ENCODE measurements at regions not wholly inside any gene's neighbourhood (a gene's known extent, or its start where the extent isn't known, plus 50 kb on each side); places are given as distances from the start of the nearest gene placed in this dataset.

DNA sequence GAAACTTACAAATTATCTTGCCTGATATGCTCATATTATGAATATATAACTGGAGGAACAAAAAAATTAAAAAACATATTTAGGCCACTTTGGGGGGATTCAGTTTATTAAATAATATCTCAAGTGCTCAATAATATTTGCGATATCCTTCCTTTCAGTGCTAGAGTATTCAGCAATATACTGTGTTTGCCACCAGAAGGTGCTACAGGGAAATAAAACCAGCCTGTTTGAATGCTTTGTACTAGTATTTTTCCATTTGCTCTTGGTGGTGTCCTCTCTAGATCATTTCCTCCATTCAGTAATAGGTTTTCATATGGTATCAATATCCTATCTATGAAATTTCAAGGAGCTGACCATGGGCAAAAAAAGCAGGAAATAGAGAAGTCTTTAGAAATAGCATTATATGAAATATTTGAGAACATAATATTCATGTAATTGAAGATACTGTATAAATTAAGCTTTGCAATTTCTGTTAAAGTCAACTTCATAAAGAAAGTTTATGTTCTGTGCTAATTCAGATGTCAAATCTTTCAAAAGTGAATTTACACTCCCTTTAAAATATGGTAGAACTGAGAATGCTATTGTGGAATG lies 106.2 kb upstream of the NAV3 start:
- TF ChIP-seq EZH2phosphoT487 (IDR thresholded peaks at IDR 0.05; ENCODE audit: low read depth): no peak
- TF ChIP-seq, protein P1, sequence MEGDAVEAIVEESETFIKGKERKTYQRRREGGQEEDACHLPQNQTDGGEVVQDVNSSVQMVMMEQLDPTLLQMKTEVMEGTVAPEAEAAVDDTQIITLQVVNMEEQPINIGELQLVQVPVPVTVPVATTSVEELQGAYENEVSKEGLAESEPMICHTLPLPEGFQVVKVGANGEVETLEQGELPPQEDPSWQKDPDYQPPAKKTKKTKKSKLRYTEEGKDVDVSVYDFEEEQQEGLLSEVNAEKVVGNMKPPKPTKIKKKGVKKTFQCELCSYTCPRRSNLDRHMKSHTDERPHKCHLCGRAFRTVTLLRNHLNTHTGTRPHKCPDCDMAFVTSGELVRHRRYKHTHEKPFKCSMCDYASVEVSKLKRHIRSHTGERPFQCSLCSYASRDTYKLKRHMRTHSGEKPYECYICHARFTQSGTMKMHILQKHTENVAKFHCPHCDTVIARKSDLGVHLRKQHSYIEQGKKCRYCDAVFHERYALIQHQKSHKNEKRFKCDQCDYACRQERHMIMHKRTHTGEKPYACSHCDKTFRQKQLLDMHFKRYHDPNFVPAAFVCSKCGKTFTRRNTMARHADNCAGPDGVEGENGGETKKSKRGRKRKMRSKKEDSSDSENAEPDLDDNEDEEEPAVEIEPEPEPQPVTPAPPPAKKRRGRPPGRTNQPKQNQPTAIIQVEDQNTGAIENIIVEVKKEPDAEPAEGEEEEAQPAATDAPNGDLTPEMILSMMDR (IDR thresholded peaks at IDR 0.05; ENCODE audit: low read depth, low read length): peak; percentile 86
